ENCODE measurements at regions not wholly inside any gene's neighbourhood (a gene's known extent, or its start where the extent isn't known, plus 50 kb on each side); places are given as distances from the start of the nearest gene placed in this dataset.
A peak's percentile ranks its signal among the peaks of the same experiment; 100 is the strongest.

DNA sequence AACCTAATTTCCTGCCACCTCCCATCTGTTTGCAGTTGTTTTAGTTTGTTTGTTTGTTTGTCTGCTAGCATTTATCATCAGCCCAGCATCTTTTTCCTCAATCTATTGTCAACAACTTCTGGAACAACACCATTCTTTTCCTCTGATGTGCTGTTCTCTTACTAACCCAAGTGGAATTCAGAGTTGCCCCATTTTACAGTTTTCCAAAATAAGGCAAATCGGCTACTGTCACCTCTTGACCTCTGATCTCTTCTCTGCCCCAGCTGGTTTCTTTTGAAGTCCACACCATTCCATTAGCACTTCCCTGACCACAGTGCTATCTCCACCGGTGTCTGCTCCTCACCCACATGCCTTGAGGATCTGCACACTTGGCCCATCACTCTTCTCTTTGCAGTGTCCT is 102.4 kb downstream of the EFNB2 start:
- no peak for DNase-seq

DNA sequence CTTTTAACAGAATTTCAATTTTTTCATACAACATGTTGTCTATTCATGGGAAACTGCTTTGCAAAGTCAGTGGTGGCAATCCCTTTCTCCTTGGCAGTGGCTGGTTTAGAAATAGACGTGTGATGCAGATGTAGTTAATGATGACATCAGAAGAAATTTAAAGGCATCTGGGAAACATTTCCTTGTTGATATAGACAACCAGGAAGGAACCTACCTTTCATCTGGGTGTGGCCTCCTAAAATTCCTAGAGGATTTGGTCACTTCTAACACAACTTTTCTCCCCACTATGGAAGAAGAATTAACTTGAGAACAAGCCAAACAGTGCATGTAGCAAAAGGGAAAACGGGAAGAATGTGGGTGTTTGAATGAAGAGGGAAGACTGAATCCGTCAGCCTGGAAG is 102.8 kb downstream of the EFNB2 start:
- DNase-seq = no peak

DNA sequence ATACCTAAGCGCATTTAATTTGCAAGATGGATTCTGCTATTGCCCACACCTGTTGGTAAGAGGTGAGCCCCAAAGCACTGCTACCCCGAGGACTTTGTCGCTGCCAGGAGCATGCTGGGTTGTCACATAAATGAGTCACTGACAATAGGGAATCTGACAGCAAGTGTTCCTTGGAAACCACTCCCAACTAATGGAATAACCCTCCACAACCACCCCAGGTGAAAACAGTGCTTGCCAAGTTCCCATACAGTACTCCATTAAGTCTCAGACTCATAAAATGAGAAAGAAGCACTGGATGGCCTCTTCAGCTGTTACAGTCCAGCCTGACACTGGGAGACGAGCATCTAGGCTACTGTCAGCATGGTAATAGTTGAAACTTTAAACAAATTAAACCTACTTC is 108.6 kb downstream of the EFNB2 start:
- DNase-seq = no peak

DNA sequence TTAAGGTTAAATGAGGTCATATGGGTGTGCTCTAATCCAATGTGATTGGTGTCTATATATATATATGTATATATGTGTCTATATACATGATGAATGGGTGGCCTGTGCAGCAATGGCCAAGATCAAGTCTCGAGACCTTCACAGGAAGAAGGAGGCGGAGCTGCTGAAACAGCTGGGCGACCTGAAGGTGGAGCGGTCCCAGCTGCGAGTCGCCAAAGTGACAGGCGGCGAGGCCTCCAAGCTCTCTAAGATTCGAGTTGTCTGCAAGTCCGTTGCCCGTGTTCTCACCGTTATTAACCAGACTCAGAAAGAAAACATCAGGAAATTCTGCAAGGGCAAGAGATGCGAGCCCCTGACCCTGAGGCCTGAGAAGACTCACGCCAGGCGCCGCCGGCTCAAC is 109.8 kb downstream of the EFNB2 start:
- no peak for DNase-seq

DNA sequence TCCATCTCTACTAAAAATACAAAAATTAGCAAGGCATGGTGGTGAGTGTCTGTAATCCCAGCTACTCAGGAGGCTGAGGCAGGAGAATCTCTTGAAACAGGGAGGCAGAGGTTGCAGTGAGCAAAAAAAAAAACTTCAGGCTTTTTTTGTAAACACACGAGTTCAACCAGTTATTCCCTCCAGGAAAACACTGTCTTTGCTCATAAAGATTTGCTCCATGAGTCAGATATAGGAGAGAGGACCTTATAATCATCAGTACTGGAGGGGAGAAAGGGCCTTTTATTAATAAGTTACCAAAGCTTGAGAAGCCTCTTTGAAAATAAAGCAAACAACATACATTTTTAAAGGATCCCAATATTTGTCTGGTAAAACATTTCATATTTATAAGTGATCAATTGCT is 110.7 kb downstream of the EFNB2 start:
- DNase-seq = no peak

DNA sequence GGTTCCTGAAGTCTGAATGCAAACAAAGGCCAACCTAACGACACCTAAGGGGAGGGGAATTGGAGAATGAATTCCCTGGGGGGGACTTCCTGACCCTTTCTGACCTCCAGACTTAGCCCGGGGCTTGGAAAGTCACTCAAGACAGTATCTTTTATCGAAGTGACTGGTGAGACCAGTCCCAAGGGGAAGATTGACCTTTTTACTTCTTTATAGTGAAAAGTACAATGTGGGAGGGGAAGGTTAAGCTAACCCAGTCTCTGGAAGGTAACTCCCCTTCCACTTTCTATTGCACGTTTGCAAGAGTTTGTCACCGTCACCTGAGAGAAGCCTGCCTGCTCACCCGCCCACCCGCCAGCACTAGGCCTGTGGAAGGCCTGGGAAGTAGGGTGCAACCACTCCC is 111.9 kb downstream of the EFNB2 start:
- no peak for DNase-seq

DNA sequence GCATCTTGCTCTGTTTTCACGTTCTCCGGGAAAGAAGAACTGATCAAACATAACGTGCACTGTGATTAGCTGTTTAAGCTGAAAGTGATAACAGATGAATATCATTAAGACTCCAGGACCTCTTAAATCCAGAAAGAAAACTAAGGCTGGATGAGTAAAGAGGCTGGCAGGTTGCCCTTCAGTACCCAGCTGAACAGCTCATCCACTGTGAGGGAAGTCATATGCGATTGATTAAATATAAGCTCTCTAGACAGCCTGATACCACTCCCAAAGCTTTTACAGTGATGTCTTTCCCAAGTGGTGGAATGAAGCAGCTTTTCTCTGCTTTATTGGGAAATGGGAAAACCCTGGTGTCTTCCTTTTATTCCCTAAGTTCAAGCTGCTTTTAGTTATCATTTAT is 116.9 kb downstream of the EFNB2 start:
- peak; percentile 13 for DNase-seq

DNA sequence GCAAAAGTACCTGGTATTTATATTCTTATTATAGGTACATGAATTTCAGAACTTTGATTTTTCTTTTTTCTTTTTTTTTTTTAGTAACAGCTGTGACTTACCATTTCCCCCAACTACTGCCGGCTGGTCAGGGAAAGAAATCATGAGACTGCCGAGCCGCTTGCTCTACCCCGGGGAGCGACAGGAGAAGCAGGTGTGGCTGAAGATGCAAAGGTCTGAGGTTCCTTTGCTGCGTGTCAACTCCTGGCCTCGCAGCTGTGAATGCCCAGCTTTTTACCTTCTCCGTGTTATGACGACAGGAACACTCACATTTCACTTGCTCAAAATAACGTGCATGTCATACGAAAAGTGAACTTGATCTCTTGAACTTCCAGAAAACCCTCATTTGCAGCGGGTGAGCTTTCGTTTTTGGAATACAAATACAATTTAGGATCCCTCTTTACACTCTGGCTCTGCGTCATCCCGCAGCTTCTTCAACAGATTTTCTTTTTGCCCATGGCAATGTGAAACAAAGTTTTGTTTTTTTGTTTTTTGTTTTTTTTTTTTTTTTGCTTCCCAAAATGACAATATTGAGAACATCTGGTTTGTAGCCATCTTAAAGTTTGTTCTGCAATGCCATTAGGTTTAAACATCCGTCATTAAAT is 117.9 kb downstream of the EFNB2 start:
- no peak for DNase-seq

DNA sequence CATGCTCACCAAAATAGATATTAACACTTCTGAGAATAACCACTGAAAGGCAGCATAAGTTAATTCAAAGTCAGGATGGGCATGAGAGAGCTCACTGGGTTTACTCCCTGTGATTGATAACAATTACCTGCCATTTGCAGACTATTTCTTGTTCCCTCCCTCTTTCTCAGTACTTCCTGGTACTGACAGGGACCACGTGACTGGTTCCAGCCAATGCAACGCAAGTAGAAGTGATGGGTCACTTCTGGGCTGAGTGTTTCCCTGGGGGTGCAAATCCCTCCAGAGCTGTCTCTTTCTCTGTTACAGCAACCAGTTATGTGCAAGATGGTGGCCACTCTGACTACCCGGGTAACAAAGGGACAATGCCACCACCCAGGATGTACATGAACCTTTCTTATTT is 118.8 kb downstream of the EFNB2 start:
- DNase-seq = no peak

DNA sequence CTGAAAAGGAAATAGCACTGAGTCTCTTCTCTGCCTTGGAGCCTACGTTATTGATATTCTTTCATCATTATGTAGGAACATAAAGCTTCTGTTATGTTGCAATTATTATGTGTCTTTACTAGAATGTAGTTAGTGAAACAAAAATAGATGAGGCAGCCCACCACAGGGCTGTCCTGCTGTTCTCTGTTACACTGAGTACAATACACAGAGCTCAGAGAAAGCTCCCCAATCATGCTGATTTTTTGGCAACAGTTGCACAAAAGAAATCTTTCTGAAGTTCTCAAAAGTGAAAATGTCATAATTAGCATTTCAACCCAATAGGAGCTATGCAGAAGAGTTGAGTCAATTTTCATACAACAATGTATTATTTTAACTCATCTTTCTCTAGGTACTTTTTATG is 119.5 kb downstream of the EFNB2 start:
- DNase-seq = no peak

DNA sequence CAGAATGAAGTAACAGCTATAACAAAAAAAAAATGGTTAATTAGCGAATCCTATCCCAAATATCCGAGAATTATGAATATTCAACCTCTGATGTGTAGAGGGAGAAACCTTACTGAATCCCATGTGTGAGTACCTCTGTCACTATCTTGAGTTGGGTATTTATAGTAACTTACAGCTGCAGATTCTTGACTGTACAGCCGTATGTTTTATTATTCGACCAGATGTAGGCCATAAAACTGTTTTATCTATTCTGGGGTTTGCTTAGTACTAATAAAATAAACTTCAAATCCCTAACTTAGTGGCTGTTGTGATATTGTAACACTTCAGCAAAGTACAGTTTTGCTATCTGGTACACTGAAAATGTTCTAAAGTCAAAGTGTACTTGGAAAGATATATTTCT is 120.0 kb downstream of the EFNB2 start:
- DNase-seq = no peak

DNA sequence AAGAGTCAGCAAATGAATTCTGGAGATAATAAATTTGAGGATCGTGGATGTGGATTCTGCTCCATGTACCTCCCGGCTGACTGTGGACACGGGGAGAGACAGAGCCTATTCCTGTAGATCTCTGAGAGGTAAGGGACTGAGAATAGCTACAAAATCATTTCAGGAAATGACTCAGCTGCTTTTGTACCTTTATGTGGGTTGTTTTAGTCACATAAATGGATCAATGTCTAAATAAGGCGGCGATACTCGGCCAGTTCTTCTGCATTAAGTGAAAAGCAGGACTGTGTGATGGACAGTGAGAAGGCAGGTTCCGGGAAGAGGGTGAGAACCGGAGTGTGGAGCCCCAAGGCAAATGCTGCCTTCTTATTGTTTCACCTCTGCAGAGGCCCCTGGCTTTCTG is 128.1 kb downstream of the EFNB2 start:
- DNase-seq = no peak

DNA sequence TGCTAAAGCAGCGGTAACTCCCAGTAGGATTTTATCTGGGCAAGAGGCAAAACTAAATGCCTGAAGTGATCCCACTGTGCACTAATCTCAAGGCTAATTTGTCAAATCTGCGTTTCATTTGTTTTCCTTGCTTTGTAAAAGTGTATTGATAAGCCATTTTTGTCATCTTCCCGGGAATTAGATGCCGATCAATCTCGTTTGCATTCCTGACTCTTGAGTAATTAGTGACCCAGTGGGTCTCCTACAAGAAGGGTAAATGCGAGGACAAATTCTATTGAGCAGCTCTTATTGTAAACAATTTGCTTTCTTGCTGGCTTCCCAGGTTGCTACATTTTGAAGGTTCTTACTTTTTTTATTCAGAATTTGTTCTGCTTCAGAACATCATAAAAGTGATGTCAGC is 129.7 kb downstream of the EFNB2 start:
- DNase-seq = no peak

DNA sequence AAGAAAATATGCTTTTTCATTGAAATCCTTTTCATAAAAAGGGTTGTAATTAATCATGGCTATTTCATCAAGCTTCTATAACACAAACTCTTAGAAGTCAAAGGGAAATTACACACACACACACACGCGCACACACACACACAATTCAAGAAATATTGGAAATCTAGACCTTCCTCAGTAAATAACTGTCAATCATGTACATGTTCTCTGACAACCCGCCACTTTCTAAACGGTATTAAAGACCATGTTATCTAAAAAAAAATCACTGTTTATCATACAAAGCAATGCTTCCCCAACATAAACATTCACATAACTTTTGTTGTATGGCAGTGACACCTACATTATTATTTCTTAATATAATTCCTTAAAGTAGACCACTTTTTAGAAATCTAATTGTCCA is 132.2 kb downstream of the EFNB2 start:
- DNase-seq = no peak

DNA sequence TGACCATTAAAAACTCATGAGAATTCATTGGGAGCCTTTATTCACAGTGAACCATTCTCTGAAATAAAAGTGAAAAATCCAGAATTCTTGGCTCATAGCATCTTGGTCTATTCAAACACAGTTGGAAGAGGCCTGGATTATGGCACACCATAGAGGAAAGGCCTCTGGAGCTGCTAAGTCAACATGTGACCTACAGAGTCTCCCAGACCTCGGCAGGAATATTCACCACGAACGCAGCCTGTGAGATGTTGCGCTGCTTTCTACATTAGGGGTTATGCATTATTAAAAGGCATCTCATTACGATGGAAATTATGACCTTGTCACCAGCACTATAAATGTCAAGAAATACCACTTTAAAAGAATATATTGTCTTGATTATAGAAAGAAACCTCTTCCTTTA is 132.6 kb downstream of the EFNB2 start:
- DNase-seq = no peak

DNA sequence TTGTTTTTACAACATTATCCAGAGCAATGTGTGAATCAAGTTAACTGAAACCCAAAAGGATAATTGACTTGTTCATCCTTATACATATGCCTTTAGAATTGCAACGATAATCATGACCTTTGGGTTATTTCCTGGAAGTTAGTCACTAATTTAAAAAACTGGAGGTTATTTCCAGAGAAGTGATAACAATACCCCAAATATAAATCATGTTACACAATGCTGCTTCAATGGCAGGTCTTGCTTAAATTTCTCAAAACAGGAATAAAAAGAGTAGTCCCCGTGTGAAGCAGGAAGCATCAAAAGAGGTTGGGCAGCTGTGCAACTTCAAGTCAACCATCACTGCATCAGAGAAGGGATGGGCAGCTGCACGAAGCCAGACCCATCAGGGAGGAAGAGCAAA is 134.4 kb downstream of the EFNB2 start:
- DNase-seq = no peak

DNA sequence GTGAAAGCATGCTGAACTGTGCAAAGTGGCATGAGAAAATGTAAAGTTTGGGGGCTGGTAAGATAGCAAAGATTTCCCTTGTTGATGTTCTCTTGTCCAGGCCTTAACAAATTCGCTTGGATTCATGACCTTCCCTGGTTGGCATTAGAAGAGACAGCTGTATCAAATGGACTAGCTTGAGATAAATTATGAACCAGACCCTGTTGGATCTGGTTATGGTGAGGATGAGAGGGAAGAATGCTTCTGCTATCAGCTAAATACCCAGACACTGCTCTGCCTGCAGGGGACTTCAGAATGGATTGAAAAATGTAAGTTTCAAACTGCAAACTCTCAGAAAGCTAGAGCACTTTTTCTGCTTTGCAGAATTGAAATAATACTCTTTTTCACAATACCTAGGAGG is 135.2 kb downstream of the EFNB2 start:
- DNase-seq = no peak

DNA sequence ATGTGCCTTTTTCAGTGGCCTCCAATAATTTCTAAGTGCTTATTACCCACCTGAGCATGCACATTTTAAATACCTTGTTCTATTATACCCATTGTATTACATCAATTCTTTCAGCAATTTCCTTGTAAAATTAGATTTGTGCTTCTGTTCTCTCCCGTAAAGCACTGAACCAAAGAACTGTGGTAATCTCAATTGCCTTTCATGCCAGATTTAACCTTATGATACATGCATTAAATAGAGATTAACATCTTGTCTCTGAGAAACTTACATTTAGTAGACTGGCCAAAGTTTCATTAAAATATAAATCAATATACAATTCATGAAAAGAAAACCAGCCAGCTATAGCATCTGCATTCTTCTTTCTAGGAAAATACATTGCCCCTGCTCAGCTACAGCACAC is 137.2 kb downstream of the EFNB2 start:
- no peak for DNase-seq

DNA sequence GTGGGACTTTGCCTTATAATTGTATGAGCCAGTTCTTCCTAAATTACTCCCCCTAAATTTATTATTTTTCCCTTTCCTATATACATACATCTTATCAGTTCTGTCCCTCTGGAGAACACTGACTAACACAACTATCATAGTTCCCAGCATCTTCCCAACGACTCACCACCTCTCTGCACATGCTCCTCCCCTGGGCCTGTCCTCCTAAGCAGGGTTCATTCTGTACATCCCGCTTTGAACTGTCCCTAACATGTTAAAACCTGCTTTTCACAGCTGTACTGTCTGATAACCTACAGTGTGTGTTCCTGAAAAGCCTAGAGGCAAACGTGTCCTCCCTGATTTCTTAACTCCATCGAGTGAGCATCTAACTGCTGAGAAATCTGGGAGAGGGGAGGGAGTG is 141.7 kb downstream of the EFNB2 start:
- DNase-seq = no peak

DNA sequence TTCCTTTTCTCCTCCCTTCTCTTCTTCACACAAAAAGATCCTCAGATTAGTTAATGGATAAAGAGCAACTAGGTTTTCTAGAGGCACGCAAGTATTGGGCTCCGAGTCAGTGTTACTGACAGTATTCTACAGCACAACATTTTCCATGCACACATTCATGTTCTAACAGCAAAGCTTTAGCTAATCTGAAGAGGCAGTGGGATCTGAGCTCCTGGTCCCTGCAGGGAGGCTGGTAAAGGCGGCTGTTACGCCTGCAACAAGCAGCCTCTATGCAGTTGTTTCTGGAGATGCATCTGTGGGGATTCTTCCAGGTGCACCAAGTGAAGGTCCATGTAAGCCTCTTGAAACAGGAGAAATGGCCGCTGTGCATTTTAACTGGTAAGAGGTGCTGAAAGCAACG is 143.8 kb downstream of the EFNB2 start:
- DNase-seq = no peak

DNA sequence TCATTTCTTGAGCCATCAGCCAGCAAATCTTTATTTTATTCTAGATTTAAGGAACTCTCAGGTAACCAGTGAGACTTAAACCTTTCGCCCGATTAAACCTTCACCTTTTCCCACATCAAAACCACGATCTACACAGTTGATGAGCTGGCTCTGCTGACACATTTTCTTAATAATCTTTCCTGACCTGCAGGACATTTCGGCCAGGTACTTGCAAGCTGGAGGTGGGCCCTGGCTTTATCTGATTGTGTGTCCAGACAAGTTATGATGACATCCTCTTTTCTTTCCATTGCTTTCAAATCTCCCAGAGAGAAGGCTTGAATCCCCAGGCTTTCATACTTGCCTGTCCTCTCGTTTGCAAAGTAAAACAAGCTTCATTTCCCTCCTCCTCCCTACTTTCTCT is 144.2 kb downstream of the EFNB2 start:
- no peak for DNase-seq

DNA sequence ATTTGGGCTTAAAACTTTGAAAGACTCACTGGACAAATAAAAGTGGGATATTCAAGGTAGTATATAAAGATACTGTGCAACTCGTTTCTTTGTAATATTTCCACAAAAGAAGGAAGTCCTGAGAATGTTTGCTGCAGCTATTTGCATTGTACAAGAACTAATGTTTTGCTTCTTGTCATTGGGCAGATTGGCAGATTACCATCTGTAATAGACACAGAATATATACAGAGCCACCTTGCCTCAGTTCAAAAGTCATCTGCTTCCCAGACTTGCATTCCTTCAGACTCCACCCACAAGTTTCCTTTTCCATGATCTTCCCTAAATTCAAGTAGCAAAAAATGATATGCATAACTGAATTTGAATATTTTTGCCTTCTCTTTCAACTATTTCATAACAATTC is 145.1 kb downstream of the EFNB2 start:
- no peak for DNase-seq

DNA sequence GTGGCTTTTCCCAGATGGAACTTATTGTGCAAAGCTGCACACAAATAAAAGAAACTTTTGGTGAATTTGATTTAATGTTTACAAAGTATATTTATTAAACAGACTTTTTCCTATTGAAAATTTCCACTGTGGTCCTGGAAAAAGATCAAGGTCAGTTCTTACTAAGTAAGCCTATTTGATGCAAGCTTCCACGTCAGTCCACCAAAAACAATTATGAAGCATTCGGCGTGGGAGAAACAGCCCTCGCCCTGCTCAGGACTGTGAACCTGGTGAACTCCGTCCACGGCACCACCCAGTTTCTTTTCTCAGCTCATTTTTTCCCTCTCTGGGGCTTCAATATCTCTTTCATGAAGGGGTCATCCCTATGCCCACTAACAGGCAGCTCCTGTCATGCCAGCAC is 149.8 kb downstream of the EFNB2 start:
- no peak for DNase-seq

DNA sequence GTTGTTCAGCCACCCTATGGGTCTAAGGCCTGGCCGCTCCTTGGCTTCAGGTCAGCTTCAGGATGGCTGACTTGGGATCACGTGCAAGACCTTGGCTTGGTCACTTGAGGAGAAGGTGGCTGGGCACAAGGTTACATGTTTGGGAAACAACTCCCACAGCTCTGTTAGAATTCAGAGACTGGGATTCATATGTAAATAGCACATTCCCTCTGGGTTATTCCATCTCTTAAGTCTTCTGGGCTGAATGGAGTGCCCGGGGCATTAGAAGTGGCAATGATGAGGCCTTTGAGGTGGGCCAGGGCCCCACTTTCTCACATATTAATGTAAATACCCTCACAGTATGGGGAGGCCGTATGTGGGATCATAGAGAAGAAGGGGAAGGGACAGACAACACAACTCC is 150.9 kb downstream of the EFNB2 start:
- no peak for DNase-seq

DNA sequence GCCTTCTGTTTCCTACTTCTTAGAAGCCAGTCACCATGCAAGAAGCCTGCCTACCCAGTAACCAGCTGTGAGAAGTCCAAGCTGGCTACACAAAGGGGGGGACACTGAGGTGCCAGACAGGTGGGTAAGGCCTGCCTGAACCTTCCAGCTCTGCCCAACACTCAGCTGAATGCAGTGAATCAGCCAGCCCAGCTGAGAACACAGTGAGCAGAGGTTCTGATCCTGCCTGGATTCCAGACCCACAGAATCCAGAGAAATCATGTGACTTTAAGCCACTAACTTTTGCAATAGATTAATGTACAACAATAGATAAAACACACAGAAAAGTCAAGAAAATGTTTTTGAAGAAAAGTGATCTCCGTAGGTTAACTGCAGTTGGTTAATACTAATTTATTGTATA is 151.7 kb downstream of the EFNB2 start:
- no peak for DNase-seq

DNA sequence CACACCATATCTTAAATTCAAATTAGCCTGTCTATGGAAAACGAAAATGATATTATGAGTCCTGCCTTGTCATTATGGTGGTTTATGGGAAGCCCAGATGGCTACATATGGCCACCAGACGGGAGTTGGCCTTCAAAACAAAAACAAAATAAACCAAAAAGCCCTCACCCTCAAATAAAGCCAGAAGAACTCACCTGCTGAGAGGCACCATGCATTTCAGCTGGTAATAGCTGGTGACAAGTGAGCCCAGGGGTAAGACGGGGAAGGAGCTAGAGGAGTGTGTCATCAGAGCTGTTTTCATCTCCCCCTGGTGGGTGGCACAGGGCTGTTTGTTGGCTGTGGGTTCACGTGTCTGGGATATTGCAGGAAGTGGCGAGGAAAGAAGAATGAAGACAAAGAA is 152.9 kb downstream of the EFNB2 start:
- no peak for DNase-seq
